GM12891 (cell line): ENCODE measurements at regions not wholly inside any gene's neighbourhood (a gene's known extent, or its start where the extent isn't known, plus 50 kb on each side); places are given as distances from the start of the nearest gene placed in this dataset.

ENCODE experiments used
- POLR2A ChIP-seq: IDR thresholded peaks from 2 replicates; pipeline ENCODE4 v1.6.1; 2011; ENCODE audit warnings: low read depth, low read length, control low read depth
- POLR2AphosphoS5 ChIP-seq: IDR thresholded peaks from 2 replicates; pipeline ENCODE4 v1.6.1; 2011; ENCODE audit warnings: low read depth, low read length, control low read depth
- TAF1 ChIP-seq: IDR thresholded peaks from 2 replicates; pipeline ENCODE4 v1.6.1; 2011; ENCODE audit warnings: low read depth, low read length, control low read depth

- TF ChIP-seq POLR2A (no peak), TAF1 (no peak), POLR2AphosphoS5 (no peak)
Observed at GRCh38 chr18:10239991-10240634, 214.3 kb upstream of the APCDD1 start.
